Stimulated activated CD4-positive, alpha-beta T cell treated with anti-CD3 and anti-CD28 coated beads, Interleukin-2, amount 100 ng/mL, for 48 hours (primary cell): ENCODE measurements at regions not wholly inside any gene's neighbourhood (a gene's known extent, or its start where the extent isn't known, plus 50 kb on each side); places are given as distances from the start of the nearest gene placed in this dataset.
"Not testable (repeated sequence)": the region's sequence is repeated elsewhere in the genome, so short reads cannot be mapped to it uniquely, and the experiment has no call there.

Experiments
- DNase-seq, 2 donors: peaks; one replicate each; pipeline ENCODE4 v3.0.0-alpha.2; 2020

- DNase-seq = no peak
These were observed 205.5 kb upstream of the SEMA3D start for GRCh38 chr7:85392326-85392725.

DNA sequence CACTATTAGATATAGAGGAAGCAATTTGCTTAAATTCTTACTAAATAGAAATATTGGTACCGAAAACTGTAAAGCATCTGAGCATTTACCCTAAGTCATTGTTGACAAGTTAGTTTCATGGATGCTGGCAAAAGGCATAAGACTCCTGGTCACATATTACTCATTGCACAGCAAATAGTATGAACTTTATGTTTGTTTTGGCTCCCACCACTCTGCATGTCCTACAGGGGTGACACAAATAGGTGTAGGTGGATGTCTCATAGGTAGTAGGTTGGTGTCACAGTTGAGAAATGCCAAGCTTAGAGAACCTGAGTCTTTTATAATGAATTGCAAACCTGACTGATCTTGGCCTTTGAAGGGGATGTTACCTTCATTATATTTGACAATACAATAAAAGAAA, 199.6 kb upstream of the SEMA3D start:
- no peak for DNase-seq

DNA sequence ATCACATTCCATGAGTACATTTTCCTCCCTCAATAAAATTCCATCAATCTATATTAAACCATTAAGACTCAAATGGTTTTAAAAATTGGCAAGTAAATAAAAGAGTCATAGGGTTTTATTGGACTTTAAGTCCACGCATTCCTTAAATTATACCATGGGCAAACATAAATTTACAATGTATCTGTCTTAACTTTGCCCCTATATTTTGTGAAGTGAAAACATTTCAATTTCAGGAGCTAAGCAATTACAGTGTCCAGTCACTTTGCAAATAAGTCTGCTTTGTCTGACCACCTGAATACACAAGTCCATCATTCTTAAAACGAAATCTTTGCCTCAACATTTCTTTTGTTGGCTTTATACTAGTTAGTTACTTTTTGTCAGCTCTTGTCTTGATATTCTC, 197.5 kb upstream of the SEMA3D start:
- DNase-seq = no peak

GRCh38 chr7:85381212-85381611, 194.4 kb upstream of the SEMA3D start:
- no peak for DNase-seq

- DNase-seq = no peak
These were observed 189.7 kb upstream of the SEMA3D start for GRCh38 chr7:85376589-85376988.

- no peak for DNase-seq
These were observed 170.1 kb upstream of the SEMA3D start for GRCh38 chr7:85356916-85357315.

- no peak for DNase-seq
These were observed 156.6 kb upstream of the SEMA3D start for GRCh38 chr7:85343484-85343883.

DNA sequence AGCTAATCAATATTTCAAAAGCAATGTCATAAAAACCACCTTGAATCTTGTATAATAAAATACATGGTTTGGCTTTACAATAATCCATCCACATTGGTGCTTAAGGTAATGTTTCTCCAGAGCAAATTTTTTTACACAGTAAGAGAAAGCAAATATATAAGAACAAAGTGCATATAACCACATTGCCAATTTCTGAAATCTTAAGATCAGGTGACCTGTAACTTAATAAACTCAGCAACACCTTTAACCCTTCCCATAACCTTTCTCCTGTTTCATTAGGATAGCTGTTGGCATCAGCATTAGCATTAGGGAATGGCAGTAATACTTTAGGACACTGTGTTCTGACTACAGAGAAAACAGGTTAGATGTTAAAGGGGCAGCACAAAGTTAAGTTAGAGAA, 155.9 kb upstream of the SEMA3D start:
- no peak for DNase-seq

DNA sequence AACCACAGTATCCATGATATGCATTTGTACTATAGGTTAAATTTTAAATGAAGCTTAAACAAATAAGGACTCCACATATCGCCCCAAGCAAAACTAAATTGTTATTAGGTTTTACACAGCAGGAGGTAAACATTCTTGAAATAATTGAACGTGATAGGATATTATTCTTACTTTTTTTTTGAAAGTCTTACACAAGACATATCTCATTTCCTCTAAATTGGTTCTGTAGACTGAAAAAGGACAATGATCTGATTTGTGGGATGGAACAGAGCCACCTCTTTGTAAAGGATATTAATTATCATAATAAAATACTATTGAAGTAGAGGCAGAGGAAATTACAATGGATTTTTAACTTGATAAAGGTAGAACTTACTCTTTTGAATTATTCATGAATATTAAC, 155.1 kb upstream of the SEMA3D start:
- DNase-seq = no peak

DNA sequence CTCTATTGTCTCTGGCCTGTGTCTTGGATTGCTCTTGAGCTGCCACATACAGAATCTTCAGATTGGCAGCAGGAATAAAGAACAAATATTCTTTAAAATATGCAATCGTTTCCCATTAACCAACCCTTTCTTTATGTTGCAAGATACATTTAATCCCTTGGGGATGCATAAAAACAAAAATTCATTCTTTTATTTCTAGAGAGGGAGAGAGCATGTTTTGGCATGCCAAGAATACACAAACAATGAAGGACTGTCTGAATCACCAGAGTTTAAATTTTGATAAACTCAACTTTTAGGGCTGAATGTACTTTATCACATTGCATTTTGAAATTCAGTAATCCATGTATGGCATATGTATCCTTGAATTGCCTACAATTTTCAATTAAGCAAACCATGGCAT, 154.3 kb upstream of the SEMA3D start:
- no peak for DNase-seq

- DNase-seq = no peak
These were observed 149.2 kb upstream of the SEMA3D start for GRCh38 chr7:85336086-85336485.

- DNase-seq = not testable (repeated sequence)
These were observed 148.3 kb upstream of the SEMA3D start for GRCh38 chr7:85335113-85335512.

DNA sequence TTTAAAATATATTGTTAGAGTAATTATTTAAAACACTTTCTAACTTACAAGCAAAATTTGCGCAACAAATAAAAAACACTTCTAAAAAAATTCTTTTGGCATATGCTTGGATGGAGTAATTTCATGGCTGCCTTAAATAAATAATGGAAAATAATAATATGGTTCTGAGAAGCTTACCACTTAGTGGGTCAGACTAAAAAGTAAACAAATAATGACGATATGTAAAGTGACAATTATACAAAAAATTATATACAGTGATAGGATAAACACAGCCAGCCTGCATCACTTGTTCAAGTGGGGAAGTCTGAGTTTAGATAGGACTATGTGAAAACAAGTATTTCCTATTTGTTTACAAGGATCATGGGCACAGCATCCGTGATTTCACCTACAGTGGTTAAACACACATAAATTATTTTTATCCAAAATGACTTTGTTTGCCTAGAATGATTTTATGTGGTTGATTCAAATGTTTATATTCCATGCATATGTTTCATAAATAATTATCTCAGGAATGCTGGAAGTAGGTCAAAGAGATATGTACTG, 141.7 kb upstream of the SEMA3D start:
- DNase-seq = no peak

- no peak for DNase-seq
These were observed 137.4 kb upstream of the SEMA3D start for GRCh38 chr7:85324145-85324799.

DNA sequence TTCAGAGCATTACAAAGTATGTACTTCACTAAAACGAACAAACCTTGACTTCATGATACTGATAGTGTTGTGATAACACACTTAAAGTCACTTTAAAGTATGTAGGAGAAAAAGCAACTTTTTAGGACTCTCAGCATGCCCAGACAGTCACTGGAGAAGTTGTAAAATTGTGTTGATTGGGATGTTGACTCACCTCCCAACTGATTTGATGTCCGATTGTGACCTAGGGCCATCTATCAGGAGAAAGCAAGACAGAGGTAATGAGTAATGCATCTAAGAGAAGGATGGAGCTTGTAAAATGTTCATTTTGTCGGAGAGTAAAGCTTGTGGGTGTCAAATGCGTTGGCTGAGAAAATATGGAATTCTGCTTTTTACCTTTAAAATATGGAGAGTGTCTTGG, 135.4 kb upstream of the SEMA3D start:
- DNase-seq = no peak

GRCh38 chr7:85320699-85321476, 134.0 kb upstream of the SEMA3D start:
- DNase-seq = no peak

GRCh38 chr7:85316489-85316888, 129.6 kb upstream of the SEMA3D start:
- no peak for DNase-seq

DNA sequence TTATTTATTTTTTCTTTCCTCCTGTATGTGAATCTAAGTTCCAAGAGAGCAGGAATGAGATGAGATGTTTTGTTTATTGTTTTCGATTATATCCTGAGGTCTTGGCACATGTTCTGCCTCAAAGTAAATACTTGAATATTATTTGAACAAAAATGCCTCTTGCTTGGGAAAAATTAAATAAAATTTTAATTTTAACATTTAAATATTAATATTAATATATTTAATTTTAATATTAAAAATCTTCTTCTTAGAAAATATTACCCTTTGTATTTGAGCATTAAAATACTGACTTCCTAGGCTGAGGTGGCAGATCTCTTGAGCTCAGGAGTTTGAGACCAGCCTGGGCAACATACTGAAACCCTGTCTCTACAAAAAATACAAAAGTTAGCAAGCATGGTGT, 123.4 kb upstream of the SEMA3D start:
- no peak for DNase-seq

DNA sequence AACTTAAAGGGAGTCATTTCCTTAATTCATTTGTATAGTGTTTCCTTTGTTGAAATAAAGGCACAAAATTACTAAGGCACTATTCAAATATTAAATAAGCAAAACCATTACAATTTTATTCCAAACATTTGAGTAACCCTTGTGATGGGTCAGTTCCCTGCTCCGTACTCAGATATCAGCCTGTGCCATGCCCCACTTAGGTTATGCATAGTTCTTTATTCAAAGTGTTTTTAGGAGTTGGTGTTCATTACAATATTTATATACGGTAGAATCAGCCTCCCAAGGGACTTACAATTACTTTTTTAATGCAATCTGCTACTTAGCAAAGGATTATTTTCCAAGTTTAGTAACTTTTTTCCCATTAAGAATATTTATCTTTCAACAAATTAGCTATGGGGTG, 119.3 kb upstream of the SEMA3D start:
- DNase-seq = no peak

GRCh38 chr7:85294176-85294575, 107.3 kb upstream of the SEMA3D start:
- DNase-seq = no peak

DNA sequence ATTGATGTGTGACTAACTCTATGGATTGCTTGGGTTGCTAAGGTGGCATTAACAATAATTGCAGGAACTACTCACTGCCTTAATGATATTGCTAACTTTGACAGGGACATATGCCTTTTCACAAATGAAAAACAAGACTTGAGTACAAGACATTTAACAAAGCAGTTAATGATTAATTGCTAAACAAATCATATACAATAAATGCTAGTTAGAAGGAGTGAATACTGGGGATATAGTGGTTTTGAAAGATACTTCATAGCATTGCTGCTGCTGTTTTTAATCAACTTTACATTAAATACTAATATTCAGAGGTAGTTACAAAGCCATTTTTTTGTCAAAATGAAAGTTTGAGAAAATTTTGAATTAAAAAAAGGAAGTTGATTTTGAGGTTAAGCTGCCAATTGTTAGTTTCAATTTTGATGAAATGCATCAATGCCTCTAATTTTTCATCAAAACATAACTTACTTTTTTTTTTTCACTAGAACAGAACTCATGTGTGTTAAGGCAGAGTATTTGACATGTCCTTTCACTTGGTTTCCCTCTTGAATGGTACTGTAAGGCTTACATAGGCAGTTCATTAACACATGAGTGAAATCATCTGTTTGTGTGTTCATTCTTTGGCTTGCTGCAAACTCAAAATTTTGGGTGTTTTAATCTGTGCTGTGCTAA, 106.2 kb upstream of the SEMA3D start:
- DNase-seq = no peak

DNA sequence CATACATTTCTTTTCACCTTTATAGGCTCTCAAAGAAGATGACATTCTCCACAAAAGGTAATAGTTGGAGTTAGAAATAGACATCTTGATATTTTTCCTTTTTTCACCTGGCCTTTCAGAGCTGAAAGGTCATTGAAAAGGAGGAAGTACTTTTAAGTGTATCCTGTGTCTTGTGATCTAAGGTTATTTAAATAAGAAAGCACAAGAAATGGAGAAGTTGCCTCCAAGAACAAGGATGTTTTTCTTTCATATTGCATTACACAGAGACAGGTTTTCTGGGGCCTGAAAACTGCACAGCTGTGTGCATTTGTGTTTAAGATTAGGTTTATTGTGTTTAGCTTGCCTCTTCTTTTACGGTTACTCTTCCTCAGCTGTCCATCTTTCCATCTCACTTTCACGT, 103.4 kb upstream of the SEMA3D start:
- DNase-seq = no peak

DNA sequence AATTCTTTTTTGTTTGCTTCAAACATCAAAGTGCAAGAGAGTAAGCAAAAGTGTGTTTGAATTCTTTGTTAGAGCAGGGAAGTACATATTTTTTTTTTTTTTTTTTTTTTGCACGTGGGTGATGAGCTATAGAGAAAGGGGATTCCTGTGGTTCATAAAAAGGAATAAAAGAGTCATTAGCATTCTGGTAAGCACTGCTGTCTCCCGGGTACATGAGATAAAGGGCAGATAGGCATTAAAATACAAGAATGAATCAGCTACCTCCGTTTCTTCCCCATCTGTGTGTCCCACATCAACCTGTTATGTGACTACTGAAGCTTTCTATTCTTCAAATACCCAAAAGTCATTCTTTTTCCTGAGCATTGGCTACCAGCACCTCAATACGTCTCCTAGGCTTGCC, 102.4 kb upstream of the SEMA3D start:
- no peak for DNase-seq
